NK-92 (cell line): ENCODE measurements at regions not wholly inside any gene's neighbourhood (a gene's known extent, or its start where the extent isn't known, plus 50 kb on each side); places are given as distances from the start of the nearest gene placed in this dataset.

Experiments
- DNase-seq: peaks from one replicate; lab custom pipeline; 2025; ENCODE audit not compliant: unreplicated experiment; lab: John Stamatoyannopoulos, UW

- no peak for DNase-seq
These were observed 140.1 kb upstream of the PTPN1 start for GRCh38 chr20:50370036-50370566.

- no peak for DNase-seq
These were observed 138.1 kb upstream of the PTPN1 start for GRCh38 chr20:50371878-50372769.

- no peak for DNase-seq
These were observed 137.5 kb upstream of the PTPN1 start for GRCh38 chr20:50372770-50373088.

- no peak for DNase-seq
These were observed 136.4 kb upstream of the PTPN1 start for GRCh38 chr20:50373674-50374286.

- no peak for DNase-seq
These were observed 135.6 kb upstream of the PTPN1 start for GRCh38 chr20:50374541-50375078.

GRCh38 chr20:50376179-50376887 is 133.8 kb upstream of the PTPN1 start:
- DNase-seq, result no peak

GRCh38 chr20:50376888-50377459 is 133.2 kb upstream of the PTPN1 start:
- DNase-seq, result no peak

GRCh38 chr20:50378170-50379000 is 131.8 kb upstream of the PTPN1 start:
- no peak for DNase-seq

GRCh38 chr20:50379049-50379990 is 130.9 kb upstream of the PTPN1 start:
- DNase-seq, result no peak

- DNase-seq, result no peak
These were observed 130.0 kb upstream of the PTPN1 start for GRCh38 chr20:50379991-50380696.

- DNase-seq, result no peak
These were observed 129.5 kb upstream of the PTPN1 start for GRCh38 chr20:50380697-50381040.

- DNase-seq, result no peak
These were observed 129.0 kb upstream of the PTPN1 start for GRCh38 chr20:50381075-50381732.

- DNase-seq, result no peak
These were observed 128.2 kb upstream of the PTPN1 start for GRCh38 chr20:50381771-50382593.

GRCh38 chr20:50385733-50386640 is 124.2 kb upstream of the PTPN1 start:
- DNase-seq, result peak; percentile 22

- no peak for DNase-seq
These were observed 123.6 kb upstream of the PTPN1 start for GRCh38 chr20:50386641-50386960.

GRCh38 chr20:50387218-50387995 is 122.8 kb upstream of the PTPN1 start:
- DNase-seq, result no peak
